NCI-H187 (cell line): ENCODE measurements at regions not wholly inside any gene's neighbourhood (a gene's known extent, or its start where the extent isn't known, plus 50 kb on each side); places are given as distances from the start of the nearest gene placed in this dataset.

Experiments used
- DNase-seq, 2 experiments: peaks; one replicate each; lab custom pipeline; 2025; lab: John Stamatoyannopoulos, UW

DNA sequence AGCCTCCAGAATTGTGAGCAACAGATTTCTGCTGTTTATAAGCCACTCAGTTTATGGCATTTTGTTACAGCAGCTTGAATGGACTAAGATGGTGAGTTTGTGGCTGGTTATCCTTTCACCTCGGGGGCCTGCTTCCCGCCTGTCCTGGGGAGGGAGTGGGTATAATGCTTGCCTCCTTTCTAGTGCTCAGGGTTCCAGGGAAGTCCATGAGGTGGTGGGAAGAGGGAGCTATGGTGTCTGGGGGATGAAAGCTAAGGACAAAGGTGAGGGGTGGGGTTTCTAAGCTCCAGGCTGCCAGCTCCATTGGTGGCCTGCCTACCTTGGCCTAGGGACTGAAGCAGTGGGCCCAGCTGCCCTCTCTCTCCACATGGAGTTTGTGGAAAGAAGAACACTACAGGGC lies 50.2 kb upstream of the SDK2 start:
- DNase-seq: no peak

DNA sequence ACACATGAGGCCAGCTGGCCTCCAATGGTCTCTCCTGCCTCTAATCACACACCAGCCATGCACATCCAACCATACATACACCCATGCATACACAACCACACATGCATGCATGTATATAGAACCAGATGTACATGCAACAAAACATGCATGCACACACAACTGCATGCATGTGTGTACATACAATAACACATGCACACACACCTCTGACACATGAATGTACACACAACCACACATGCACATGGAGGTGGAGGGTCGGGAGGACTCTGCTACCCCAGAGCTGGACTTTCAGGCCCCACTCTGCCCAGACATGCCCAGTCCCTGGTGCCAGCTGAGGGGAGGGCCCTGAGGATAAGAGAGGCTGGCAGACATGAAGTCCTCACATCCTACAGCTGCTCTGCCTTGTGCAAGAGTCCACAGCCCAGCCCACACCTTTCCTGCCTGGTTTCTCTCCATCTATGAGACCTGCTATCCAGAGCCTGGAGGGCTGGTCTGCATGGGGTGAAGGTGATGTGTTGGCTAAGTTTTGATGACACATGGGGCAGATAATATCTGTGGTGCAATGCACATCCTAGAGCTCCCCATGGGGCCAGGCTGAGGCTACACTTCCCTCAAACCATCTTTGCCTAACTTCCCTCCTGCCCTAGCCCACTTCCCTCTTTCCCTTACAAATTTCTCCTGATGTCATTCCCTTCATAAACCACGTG lies 50.9 kb upstream of the SDK2 start:
- no peak for DNase-seq

DNA sequence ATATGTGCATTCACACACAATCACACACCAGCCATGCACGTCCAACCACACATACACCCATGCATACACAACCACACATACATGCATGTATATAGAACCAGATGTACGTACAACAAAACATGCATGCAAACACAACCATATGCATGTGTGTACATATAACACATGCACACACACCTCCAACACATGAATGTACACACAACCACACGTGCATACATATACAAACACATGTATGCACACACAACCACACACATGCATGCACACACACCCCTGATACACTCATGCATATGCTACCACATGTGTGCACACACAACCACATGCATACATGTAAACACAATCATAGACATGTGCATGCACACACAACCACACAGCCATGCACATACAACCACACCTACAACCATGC lies 52.0 kb upstream of the SDK2 start:
- no peak for DNase-seq

- DNase-seq: peak; percentile 42 to 48
Measured at GRCh38 chr17:73697872-73698271, 53.6 kb upstream of the SDK2 start.

GRCh38 chr17:73698966-73699365 lies 54.7 kb upstream of the SDK2 start:
- DNase-seq: no peak

- no peak for DNase-seq
Measured at GRCh38 chr17:73701701-73702100, 57.5 kb upstream of the SDK2 start.

DNA sequence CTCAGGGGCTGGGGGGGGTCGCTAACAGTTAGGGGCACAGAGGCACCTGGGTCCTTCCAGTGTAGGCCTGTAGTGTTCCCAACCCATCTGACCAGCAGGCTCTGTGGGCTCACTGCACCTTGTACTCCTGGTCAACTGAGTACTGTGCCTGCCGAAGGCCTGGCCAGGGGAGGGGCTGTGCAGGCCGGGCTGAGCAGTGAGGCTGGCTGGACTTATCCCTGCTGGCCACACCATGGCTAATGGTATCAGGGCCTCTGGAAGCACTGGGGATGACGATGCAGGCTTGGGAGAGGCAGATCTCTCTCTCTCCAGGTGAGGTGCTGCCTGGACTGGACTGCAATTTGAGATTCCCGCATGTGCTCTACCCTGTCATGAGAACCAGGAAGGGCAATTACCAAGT lies 58.9 kb upstream of the SDK2 start:
- DNase-seq: no peak

- no peak for DNase-seq
Measured at GRCh38 chr17:73703917-73704316, 59.7 kb upstream of the SDK2 start.

GRCh38 chr17:73705594-73705993 lies 61.3 kb upstream of the SDK2 start:
- DNase-seq: peak; percentile 29 to 62

DNA sequence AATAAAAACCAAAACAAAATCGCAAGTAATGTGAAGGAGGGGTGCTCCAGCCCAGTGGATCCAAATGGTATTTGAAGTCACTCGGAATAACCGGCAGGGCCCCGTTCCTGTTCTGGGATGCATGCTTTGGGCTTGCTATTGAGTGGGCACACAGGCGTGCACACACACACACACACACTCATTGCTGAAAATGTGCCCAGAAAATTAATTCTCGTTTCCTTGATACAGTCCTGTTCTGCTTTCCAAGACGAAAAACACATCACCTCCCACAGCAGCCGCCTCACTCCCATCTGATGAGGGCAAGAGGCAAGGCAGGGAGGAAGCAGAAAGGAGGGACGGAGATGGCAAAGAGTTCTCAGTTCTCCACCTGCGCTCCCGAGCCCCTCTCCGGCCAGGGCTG lies 62.2 kb upstream of the SDK2 start:
- no peak for DNase-seq

DNA sequence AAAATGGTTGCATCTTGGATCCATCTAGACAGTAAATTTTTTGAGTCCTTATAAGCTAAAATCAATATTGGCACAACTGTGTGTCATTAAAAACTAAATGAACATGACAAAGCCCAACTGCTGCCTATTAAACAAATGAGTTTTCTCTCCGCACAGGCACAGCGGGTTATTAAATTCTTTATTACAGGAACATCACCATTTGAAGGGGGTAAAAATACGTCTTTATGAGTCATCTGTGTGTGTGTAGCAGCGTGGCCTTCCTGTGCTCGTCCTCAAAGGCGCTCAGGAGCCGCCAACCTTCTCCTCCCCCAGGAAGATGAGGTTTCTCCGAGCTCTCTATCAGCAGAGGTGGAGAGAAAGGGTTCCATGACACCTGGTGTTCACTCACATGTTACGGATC lies 62.6 kb upstream of the SDK2 start:
- no peak for DNase-seq

GRCh38 chr17:73707358-73707757 lies 63.1 kb upstream of the SDK2 start:
- no peak for DNase-seq

GRCh38 chr17:73710095-73710592 lies 65.9 kb upstream of the SDK2 start:
- DNase-seq: peak; percentile 52 to 72

- DNase-seq: no peak
Measured at GRCh38 chr17:73711184-73711583, 66.9 kb upstream of the SDK2 start.

GRCh38 chr17:73711916-73712315 lies 67.7 kb upstream of the SDK2 start:
- DNase-seq: no peak

DNA sequence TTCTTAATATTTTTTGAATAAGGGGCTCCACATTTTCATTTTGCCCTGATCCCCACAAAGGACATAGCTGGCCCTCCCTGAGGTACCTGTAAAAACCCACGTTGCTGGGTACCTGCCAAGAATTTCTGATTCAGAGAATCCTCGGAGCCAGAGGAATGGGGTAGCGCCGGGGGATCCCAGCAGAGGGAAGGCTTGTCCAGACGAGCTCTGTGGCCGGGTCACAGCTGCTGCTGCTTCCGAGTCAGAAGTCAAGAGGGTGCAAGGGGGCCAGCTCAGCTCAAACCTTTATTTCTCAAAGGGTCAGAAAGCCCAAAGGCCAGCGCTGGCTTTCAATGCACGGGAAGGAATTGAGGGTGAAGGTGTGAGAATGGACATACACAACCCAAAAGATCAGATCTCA lies 68.9 kb upstream of the SDK2 start:
- no peak for DNase-seq

DNA sequence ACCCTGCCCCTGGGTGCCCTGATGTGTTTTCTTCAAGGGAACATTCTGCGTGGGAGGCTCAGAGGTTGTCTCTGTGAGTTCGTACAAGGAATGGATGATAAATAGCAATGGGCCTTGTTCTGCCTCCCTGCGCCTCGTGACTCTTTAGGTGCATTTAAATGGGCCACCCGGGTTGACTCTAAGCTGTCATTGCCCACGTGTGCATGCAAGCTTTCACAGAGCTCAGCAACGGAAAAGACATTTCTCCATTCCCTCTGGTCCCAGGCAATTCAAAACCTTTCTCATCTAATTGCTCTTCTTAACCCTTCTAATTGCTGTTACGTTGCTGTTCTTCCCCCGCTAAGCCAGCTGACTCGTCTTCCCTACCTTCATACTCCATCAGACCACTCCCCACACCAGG lies 71.5 kb upstream of the SDK2 start:
- no peak for DNase-seq

DNA sequence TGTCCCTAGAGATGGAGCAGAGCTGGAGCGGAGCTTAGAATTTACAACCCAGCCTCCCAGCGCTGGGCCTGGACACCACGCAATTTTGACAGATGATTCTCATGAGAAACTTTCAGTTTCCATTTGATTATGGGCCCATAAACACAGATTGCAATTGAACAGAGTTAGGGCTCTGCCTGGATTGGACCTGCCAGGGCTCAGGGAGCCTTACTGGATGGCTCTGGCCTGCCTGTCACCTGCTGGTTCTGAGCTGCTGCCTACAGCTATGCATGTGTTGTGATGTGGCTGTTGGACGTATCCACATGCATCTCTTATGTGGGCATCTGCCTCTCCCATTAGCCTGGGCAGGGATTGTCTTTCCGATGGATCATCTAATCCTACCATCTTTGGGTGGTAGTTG lies 73.4 kb upstream of the SDK2 start:
- DNase-seq: no peak

DNA sequence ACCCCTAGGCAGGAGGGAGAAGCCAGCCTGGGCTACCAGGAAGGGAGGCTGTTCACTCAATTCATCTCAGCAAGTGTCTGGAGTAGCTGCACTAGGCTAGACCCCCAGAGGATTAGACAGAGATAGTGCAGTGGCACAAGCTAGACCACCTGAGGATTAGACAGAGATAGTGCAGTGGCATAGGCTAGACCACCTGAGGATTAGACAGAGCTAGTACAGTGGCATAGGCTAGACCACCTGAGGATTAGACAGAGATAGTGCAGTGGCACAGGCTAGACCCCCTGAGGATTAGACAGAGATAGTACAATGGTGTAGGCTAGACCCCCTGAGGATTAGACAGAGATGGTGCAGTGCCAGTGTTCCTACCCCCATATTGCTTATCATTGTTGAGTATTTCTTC lies 74.1 kb upstream of the SDK2 start:
- DNase-seq: no peak

DNA sequence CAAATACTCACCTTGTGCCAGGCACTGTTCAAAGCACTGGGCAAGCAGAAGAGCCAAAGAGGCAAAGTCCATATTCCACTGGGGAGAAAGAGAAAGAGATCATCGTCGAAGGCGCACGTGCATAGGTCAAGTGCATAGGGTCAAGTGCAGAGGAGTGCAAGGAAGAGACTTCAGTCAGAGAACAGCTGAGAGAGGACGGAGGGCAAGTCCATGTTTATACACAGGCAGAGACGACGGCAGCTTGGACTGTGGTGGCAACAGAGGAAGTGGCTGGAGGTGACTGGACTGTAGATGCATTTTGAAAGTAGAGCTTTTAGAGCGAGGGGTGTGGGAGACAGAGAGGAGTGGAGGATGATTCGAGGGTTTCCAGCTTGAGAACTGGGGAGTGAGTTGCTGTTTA lies 74.7 kb upstream of the SDK2 start:
- DNase-seq: peak in 1 of 2 experiments; percentile 54

GRCh38 chr17:73719588-73720071 lies 75.4 kb upstream of the SDK2 start:
- peak; percentile 78 to 82 for DNase-seq

GRCh38 chr17:73720187-73720834 lies 76.1 kb upstream of the SDK2 start:
- no peak for DNase-seq

- DNase-seq: no peak
Measured at GRCh38 chr17:73722165-73722564, 77.9 kb upstream of the SDK2 start.

- no peak for DNase-seq
Measured at GRCh38 chr17:73723317-73723716, 79.1 kb upstream of the SDK2 start.
